Cardiac fibroblast (primary cell): ENCODE measurements at regions not wholly inside any gene's neighbourhood (a gene's known extent, or its start where the extent isn't known, plus 50 kb on each side); places are given as distances from the start of the nearest gene placed in this dataset.

ENCODE experiments used
- DNase-seq, 2 donors: peaks; one replicate each; pipeline versions ENCODE4 v3.0.0 to v3.0.0-alpha.2; 2010; ENCODE audit warnings: low read depth in 2 of 2
- H3K4me3 ChIP-seq, 2 donors: replicated peaks in 1 of 2; 1 replicate in 1 of 2; 2 replicates in 1 of 2; pipeline ENCODE4 v1.5.1; 2011; ENCODE audit warnings: low read depth in 2 of 2, low read length in 2 of 2, mild to moderate bottlenecking in 2 of 2, moderate library complexity in 1 of 2
- CTCF ChIP-seq: IDR thresholded peaks from one replicate; pipeline ENCODE4 v1.5.1; 2011; ENCODE audit warnings: low read depth, mild to moderate bottlenecking, low read length, inconsistent platforms

- no peak for TF ChIP-seq CTCF
- H3K4me3 ChIP-seq: no peak overlapping the region
- no peak for DNase-seq
These were observed 661.1 kb downstream of the BCL11A start for GRCh38 chr2:59892398-59892797.

- no peak overlapping the region for H3K4me3 ChIP-seq
- no peak for TF ChIP-seq CTCF
- DNase-seq: no peak
These were observed 664.1 kb downstream of the BCL11A start for GRCh38 chr2:59889305-59889704.

GRCh38 chr2:59888706-59889105 is 664.7 kb downstream of the BCL11A start:
- DNase-seq: no peak
- TF ChIP-seq CTCF: no peak

GRCh38 chr2:59888015-59888414 is 665.4 kb downstream of the BCL11A start:
- H3K4me3 ChIP-seq: no peak overlapping the region
- no peak for TF ChIP-seq CTCF
- no peak for DNase-seq

More at GRCh38 chr2:59888706-59889105, 664.7 kb downstream of the BCL11A start:
- H3K4me3 ChIP-seq: no peak overlapping the region

GRCh38 chr2:59887366-59887765 is 666.1 kb downstream of the BCL11A start:
- DNase-seq: no peak
- TF ChIP-seq CTCF: no peak
- H3K4me3 ChIP-seq: no peak overlapping the region

GRCh38 chr2:59886759-59887158 is 666.7 kb downstream of the BCL11A start:
- TF ChIP-seq CTCF: no peak
- no peak for DNase-seq
- H3K4me3 ChIP-seq: no peak overlapping the region

GRCh38 chr2:59885541-59885940 is 667.9 kb downstream of the BCL11A start:
- no peak for DNase-seq
- H3K4me3 ChIP-seq: no peak overlapping the region
- TF ChIP-seq CTCF: no peak
